HG02759 (cell line): ENCODE measurements at regions not wholly inside any gene's neighbourhood (a gene's known extent, or its start where the extent isn't known, plus 50 kb on each side); places are given as distances from the start of the nearest gene placed in this dataset.
"Not testable (repeated sequence)": the region's sequence is repeated elsewhere in the genome, so short reads cannot be mapped to it uniquely, and the experiment has no call there.

ENCODE experiments used
- ATAC-seq: cut with Tn5 transposase; IDR thresholded peaks from one replicate; pipeline ENCODE4 v1.9.1; 2021; ENCODE audit warnings: mild to moderate bottlenecking, moderate library complexity; ENCODE audit not compliant: unreplicated experiment

DNA sequence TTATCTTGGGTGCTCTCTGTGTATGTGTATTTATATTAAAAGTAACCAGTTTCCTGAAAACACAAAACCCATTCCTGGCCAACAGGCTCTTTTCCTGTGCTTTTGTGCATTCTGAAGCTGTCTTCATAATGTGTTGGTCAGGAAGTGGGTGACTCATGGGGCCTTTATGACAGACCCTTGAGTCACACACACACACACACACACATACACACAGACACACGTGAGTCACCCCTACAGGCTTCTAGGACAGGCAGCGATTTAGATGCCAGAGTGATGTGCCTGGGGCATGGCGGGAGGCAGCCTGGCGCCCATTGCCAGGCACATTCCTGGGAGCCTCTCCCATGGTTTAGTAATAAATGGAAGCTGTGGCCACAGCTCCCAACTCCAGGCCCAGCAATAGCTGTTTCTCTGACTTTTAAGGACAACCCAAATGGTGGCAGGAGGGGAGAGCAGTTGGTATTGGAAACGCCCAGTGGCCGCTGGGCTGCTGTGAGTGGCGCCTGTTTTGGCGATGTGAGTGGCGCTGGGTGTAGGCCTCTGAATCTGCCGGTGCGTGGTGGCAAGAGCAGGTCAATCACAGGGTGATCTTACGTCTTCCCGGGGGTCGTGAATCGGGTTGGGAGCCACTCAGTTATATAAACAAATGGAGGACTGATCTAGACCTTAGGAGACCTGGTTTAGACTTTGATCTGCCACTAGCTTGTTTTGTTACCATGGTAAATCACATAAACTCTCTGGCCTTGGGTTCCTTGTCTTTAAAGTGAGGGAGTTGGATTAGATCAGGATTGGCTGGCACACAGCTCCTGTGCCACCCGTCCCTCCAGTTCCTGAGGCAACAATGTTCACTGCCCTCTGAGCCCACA is 150.7 kb upstream of the DLX2 start:
- ATAC-seq: no peak

DNA sequence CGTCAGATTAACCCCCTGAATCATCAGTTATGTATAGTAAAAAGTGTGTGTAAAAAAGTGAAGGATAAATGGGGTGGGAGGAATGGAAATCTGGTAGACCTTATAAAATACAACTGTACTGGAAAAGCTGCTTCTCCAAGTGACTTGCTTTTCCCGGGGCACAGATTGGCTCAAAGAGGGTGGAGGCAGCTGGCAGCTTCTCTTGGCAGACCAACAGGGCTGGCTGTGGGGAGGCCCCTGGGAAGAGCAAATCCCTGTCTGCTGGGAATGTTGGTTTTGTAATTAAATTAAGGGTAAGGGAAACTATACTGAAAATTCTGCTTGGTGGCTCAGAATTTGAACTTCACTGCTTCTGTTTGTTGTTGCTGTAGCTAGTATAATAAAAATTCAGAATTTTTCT is 154.2 kb upstream of the DLX2 start:
- no peak for ATAC-seq

DNA sequence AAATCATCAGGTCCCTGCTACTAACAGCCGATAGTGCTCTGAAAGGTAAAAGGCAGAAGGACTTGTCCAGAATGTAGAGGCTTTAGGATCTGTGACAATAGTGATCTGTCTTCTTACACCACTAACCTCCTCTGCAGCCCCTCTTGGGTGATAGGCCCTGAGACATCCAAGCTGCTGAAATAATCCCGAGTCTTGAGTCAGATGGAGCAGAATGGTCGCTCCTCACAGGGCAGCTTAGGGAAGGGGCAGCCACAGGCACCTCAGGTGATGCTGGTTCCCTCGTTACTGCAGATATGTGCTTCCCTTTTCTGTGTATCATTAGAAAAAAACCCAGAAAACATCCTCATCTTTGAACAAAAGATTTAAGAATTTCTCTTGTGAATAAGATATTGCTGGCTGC is 157.1 kb upstream of the DLX2 start:
- no peak for ATAC-seq

DNA sequence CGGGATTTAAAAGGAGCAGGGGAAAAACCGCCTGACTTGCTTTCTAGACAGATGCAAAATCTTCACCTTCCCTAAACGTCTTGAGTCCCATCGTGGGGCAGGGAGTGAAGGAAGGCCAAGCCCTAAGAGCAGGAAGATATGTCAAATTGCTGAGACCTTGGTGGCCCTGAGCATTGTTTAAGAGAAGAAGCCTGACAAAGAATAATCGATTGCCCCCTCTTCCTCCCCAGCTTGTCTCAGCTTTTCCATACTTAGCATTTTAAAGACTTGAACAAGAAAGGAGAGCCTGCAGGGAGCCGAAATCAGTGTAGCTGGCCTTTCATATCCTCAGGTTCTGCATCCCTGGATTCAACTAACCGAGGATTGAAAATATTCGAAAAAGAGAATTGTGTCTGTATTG is 157.6 kb upstream of the DLX2 start:
- no peak for ATAC-seq

DNA sequence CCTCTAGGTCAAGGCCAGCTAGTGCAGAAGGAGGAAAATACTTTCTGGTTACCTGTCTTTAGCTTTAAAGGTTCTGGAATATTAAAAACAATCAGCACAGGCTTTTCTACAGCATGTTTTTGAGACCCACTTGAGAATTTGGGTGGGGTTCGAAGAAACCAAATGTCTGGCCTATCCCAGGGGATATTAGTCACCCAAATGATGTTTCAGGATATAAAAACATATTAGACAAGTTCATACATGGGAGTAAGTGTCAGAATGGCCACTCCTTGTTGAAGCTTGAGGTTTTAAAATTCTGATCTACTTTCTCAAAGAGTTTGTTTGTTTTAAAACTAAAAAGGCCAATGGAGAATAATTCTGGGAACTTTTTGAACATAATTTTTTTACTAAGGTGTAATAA is 158.6 kb upstream of the DLX2 start:
- ATAC-seq: no peak

DNA sequence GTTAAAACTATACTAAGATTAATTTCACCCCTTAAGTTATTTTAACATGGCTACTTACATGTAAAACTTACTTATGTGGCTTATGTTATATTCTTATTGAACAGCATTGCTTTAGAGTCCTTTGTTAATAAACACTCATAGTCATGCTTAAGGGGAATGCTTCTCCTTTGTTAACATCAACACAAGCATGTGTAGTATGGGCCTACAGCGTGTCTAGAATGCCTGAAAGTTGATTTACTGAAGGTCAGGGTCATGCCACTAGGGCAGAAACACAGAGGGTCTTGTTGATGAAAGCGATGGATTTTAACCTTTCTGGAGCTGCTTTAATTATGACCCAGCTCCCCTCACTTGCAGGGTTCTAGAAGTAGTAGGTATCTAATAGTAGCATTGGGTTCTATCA is 159.8 kb upstream of the DLX2 start:
- ATAC-seq: no peak

DNA sequence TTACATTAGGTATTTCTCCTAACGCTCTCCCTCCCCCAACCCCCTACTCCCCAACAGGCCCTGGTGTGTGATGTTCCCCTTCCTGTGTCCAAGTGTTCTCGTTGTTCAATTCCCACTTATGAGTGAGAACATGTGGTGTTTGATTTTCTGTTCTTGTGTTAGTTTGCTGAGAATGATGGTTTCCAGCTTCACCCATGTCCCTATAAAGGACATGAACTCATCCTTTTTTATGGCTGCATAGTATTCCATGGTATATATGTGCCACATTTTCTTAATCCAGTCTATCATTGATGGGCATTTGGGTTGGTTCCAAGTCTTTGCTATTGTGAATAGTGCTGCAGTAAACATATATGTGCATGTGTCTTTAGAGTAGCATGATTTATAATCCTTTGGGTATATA is 162.1 kb upstream of the DLX2 start:
- ATAC-seq: not testable (repeated sequence)

DNA sequence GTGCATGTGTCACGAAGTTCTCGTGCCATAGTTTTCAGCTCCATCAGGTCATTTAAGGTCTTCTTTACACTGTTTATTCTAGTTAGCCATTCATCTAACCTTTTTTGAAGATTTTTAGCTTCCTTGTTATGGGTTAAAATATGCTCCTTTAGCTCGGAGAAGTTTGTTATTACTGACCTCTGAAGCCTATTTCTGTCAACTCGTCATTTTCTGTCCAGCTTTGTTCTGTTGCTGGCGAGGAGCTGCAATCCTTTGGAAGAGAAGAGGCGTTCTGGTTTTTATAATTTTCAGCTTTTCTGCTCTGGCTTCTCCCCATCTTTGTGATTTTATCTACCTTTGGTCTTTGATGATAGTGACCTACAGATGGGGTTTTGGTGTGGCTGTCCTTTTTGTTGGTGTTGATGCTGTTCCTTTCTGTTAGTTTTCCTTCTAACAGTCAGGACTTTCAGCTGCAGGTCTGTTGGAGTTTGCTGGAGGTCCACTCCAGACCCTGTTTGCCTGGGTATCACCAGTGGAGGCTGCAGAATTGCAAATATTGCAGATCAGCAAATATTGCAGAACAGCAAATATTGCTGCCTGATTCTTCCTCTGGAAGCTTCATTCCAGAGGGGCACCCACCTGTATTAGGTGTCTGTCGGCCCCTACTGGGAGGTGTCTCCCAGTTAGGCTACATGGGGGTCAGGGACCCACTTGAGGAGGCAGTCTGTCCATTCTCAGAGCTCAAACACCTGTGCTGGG is 157.7 kb upstream of the ITGA6 start:
- not testable (repeated sequence) for ATAC-seq

DNA sequence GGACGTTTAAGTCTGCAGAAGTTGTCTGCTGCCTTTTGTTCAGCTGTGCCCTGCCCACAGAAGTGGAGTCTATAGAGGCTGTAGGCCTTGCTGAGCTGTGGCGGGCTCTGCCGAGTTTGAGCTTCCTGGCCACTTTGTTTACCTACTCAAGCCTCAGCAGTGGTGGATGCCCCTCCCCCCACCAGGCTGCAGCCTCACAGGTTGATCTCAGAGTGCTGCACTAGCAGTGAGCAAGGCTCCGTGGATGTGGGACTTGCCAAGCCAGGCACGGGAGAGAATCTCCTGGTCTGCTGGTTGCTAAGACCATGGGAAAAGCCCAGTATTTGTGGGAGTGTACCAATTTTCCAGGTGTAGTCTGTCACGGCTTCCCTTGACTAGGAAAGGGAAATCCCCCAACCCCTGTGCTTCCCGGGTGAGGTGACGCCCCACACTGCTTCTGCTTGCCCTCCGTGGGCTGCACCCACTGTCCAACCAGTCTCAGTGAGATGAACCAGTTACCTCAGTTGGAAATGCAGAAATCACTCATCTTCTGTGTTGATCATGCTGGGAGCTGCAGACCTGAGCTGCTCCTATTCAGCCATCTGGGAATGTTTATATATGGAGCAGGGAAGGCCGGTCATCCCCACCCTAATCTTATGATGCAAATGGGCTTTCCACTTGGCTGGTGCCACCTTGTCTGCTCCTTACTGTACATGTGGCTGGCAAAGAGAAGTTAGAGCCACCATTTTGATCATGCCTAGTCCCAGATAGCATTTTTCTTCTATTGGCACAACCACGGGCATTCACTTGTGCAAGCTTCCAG is 156.9 kb upstream of the ITGA6 start:
- ATAC-seq: no peak

DNA sequence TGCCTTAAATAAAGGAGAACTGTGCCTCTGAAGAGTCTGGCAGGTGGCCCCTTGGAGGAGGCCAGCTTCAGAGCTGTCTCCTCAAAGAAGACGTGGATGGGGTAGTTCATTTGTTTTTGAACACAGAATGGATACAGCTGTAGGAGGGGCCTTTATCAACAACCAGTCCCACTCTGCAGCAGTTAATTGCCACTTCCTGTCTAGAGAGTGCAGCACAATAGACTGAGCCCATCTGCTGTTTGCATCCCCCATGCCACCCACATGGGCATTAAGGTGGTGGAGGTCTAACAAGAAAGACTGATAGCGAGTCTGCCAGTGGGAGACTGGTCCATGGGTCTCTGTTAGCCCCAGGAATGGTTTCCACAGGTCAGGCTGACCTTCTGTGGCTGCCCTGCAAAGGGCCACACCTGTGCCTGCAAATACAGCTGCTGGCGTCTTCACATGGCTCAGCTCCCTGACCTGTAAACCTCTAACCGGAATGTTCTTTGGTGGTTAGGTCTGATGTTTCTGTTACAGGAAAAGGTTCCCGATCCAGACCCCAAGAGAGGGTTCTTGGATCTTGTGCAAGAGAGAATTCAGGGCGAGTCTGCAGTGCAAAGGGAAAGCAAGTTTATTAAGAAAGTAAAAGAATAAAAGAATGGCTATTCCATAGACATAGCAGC is 153.3 kb upstream of the ITGA6 start:
- no peak for ATAC-seq

DNA sequence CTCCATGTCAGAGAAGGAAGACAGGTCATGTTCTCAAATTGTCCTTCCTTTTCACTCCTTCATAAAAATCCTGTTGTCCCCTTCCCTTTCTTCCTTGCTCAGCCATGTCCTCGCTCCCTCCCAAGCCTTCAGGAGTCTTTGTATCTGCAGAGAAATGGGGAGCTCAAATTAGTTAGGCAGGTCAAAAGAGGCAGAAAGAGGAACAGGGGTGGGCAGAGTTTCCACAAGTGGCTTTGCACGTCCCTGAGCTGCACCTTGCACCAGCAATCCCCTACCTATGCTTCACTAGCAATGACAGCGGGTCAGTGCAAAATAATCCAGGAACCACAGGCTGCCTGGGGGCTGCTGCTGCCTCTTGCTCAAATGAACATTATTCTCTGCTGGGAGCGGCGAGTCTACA is 152.1 kb upstream of the ITGA6 start:
- no peak for ATAC-seq

DNA sequence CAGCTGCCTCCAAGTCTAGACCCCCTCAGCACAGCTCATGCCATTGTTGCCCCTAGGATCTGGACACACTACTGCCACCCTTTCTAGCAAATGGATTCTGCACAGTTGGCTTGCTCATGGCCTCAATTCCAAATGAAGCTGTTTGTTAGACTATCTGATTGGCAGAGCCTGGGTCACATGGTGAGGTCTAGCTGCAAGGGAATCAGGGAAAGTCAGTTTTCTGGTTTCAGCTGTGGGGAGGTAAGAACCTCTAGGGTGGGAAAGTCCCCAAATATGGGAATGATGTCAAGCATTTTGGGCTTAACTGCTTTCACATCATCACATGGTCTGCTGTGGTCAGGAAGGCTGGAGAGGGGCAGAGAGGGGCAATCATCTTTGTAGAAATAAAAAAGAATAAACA is 150.4 kb upstream of the ITGA6 start:
- ATAC-seq: no peak

DNA sequence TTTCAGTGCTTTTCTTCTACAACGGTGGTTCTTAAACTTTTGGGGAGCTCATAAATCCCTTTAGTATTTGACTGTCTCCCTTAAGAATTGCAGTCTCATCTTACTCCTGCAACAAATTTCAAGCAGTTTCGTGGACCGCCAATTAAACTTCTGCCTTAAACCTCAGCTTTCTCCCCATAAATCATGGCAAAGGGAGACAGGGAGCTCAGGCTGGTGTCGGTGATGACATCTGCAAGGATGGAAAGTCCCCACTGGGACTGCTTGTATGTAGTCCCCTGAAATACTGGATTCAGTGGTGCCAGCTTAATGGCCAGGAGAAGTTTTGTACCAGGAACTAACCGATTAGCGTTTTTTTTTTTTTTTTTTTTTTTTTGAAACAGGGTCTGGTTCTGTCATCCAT is 148.7 kb upstream of the ITGA6 start:
- ATAC-seq: no peak

DNA sequence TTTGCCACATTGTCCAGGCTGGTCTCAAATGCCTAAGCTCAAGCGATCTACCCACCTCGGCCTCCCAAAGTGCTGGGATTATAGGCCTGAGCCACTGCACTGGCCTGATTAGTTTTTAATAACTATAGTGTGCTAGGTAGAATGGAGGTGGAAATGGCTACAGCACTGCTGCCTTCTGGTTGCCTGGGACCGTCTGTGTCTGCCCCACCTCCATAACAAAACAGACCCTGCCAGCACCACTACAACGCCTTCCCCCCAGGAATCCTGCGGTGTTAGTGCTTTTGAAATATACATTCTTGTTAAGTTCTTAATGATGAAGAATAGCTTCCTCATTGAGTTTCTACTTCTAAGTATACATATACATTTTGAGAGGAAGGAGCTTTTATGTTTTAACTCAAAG is 148.2 kb upstream of the ITGA6 start:
- ATAC-seq: no peak

DNA sequence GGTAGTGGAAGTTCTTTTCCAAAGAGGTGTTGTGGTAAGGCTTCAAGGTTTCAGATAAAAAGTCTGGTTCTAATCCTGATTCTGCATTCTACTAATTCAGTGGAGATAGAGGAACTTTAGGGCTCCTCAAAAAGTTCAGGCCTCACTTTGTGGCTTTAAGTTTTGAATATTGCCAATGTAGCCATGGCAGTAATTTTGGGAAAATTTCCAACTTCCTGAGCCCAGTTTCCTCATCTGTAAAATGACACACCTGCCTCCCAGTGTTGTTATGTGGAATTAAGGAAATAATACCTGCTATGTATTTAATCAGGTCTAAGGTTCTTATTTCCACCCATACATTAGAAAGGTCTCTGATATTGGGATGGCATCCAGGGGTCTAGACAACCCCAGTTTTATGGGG is 147.6 kb upstream of the ITGA6 start:
- no peak for ATAC-seq

DNA sequence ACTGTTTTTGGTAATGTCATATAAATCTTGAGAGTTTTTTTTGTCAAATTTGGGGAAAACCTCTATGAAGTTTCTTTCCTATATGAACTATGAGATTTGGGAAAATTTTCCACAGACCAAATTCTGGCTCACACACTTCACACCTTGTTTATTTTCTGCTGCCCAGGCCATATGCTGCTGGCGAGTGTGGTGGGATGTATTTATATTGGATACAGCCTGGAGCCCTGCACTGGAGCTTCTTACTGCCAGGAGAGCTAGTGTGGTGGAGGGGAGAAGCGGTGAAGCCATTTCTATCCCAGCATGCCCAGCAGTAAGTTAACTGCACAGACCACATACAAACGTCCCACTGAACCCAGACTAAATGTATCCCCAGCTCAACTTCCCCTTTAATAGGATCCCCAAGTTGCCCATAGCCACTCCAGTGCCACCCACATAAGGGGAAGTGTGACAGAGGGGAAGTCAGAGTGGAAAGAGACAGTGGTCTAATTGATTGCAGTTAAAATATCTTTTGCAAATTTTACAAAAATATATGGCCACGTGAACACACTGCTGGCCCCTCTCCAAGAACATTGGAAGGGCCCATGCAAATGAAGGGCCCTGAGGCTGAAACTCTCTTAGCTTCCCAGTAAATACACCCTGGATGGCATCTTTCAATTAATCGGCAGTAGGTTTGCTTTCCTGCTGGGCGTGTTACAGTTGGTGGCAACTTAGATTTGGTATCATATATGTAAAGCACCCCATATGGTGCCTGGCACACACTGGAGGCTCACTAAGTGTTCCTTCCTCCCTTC is 146.6 kb upstream of the ITGA6 start:
- no peak for ATAC-seq

DNA sequence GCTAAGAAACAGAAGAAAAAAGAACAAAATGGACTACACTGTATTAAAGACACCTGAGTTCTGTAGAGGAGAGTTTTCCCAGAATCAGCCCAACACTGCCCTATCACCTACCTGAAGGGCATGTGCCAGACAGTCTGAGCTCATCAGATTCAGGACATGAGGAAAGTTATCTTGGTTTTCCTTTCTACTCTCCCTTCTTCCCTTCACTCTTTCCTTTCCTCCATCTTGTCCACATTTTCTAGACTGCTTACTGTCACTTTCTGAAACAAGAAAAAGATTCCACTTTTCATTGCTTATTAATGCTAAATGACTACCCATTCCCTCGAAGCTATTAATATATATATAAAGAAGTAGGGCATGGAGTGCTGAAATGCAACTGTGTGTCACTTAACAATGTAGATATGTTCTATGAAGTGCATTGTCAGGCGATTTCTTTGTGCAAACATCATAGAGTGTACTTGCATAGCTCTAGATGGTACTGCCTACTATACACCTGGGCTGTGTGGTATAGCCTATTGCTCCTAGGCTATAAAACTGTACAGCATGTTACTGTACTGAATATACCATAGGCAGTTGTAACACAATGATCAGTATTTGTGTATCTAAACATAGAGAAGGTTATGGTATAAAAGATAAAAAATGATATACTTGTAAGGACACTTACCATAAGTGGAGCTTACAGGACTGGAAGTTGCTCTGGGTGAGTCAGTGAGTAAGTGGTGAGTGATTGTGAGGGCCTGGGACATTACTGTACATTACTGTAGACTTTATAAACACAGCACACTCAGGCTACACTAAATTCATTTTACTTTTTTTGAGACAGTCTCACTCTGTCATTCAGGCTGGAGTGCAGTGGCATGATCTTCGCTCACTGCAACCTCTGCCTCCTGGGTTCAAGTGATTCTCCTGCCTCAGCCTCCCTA is 145.5 kb upstream of the ITGA6 start:
- ATAC-seq: no peak

DNA sequence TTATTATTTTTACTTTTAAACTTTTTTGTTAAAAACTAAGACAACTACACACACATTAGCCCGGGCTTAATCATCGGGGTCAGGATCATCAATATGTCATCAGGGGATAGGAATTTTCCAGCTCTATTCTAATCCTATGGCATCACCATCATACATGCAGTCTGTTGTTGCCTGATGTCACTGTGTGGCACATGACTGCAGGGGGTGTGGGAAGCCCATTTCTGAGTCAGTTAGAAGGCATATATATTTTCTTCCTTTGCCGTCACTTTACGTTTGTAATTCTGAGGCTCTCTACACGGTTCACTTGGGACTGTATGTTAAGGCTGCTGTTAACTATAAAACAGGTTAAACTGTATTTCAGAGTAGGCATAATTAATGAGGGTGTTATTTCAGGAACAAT is 144.4 kb upstream of the ITGA6 start:
- ATAC-seq: no peak

DNA sequence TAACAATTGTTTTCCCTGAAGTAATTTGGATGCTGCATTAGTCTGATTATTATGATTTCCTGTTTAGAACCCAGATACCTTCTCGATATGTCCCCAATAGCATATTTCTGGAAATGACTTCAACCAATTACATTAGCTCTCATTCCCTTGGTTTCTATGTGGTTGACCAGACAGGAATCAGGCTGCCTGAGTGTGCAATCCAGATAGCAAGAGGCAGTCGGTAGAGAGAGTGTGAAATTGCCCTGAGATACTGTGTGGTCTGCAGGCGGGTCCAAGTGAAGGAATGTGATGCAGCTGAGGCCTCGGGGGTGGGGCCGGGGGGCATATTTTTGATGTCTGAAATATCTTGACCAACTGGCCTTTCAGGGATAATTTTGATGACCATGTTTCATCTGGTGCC is 143.9 kb upstream of the ITGA6 start:
- ATAC-seq: no peak
